Activated T-helper 1 cell treated with Interleukin-2 at 50 U/mL for 16 hours (primary cell): ENCODE measurements at regions not wholly inside any gene's neighbourhood (a gene's known extent, or its start where the extent isn't known, plus 50 kb on each side); places are given as distances from the start of the nearest gene placed in this dataset.
"Not testable (repeated sequence)": the region's sequence is repeated elsewhere in the genome, so short reads cannot be mapped to it uniquely, and the experiment has no call there.

Experiments
- DNase-seq: peaks from one replicate; pipeline ENCODE4 v3.0.0-alpha.2; 2020; ENCODE audit warnings: low read depth

DNA sequence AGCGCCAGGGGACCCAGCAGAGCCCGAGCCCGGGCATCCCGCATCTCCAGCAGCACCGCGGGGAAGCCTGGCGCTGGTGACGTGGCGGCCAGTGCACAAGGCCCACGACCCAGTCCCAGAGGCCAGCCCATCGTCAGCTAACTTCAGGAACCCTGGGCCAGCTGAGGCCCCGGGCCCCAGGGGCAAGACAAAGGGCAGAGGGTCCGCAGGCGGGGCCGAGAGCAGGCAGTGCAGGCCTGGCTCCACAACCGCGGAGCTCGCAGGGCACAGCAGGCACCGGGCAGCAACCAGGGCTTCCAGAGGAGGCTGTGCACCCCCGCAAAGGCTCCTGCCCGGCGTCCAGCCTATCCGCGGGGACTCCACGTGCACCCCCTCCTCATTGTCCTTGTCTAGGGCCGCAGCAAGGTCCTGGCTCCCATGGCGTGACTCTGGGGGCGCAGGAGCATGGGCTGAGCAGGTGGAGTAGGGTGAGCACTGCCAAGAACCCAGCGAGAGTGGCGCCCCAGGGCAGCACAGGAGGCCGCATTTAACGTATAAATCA is 352.5 kb downstream of the KCNJ18 start:
- DNase-seq, result not testable (repeated sequence)

DNA sequence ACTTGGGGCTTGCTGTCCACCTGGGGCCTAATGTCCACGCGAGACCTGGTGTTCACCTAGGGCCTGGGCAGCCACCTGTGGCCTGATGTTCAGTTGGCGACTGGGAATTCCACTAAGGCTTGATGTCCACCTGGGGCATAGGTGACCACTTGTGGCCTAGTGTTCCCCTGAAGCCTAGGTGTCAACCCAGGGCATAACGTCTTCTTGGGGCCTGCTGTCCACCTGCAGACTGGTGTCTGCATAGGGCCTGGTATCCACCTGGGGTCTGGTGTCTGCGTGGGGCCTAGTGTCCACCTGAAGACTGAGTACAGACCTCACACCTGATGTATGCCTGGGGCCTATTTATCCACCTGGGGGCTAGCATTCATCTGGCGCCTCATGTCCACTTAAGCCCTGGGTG is 355.2 kb downstream of the KCNJ18 start:
- DNase-seq, result not testable (repeated sequence)

GRCh38 chr17:22048226-22048625 is 355.9 kb downstream of the KCNJ18 start:
- not testable (repeated sequence) for DNase-seq

DNA sequence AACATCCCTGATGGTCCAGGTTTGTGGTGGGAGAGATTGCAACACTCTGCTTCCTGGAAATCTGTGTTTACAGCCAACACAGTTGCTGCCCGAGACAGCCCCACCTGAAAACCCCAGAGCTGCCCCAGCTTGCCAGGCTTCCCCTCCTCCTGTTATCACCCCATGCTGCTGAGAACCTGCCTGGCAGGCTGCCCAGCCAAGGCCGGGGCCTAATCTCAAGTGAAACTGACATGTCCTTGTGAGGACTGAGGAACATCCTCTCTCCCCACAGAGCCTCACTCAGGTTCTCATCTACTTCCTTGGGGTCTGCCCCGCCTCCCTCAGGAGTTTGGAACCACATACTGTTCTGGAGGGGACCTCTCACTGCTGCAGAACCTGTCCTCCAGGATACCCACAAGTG is 358.4 kb downstream of the KCNJ18 start:
- not testable (repeated sequence) for DNase-seq

DNA sequence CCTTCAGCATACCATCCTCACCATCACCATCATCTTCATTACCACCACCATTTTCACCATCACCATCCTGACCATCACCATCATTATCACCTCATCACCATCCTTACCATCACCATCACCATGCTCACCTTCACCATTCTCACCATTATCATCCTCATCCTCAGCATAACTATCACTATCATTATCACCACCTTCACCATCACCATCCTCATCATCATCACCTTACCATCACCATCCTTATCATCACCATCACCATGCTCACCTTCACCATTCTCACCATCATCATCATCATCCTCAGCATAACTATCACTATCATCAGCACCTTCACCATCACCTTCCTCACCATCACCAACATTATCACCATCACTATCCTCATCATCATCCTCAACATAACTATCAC is 360.4 kb downstream of the KCNJ18 start:
- not testable (repeated sequence) for DNase-seq

DNA sequence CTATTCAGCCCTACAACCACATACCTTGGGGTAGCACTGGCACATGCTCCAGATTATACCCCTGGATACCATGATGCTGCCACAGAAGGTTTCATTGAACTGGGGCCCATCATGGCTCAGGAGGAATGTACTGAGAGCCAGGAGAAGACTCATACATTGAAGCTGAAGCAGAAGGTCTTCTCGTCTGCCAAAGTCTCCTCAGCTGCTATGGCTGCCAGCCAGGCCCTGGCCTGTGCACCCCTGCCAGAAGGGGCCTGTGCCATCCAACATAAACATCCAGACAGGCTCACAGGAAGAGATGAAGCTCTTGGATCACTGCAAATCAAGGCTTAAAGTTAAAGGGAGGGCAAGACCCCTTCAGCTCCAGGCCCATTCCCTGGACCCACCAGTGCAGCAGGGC is 364.2 kb downstream of the KCNJ18 start:
- not testable (repeated sequence) for DNase-seq

GRCh38 chr17:22075918-22076317 is 383.6 kb downstream of the KCNJ18 start:
- DNase-seq, result not testable (repeated sequence)

- not testable (repeated sequence) for DNase-seq
These were observed 396.3 kb downstream of the KCNJ18 start for GRCh38 chr17:22088589-22088988.

DNA sequence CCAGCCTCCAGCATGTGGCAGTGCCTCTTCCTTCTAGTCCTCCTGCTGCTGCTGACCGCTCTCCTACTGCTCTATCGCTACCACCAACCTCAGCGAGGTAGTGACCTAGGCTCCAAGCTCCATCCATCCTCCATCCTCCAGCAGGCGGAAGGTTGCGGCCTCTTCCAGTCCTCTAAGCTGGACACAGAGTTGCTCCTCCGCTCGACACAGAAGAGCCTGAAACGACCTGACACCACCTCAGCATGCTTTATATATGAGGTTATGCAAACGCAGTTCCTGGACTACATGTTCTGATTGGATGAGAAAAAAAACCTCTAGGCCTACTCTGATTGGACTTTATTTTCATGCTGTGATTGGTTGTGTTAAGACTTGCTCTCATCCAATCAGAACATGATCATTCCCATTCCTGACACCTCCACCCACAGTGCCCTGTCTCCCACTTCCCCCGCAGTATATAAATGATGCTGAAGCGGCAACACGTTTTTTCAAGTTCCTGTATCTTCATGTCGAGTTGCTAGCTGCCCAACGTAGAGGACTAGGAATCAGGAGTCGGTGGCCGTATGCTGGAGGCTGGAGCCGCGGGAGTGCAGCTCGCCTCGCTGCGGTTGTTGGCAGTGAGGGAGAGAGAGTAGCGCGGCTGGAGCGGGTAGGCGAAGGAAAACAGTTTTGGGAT is 398.1 kb downstream of the KCNJ18 start:
- no peak for DNase-seq

DNA sequence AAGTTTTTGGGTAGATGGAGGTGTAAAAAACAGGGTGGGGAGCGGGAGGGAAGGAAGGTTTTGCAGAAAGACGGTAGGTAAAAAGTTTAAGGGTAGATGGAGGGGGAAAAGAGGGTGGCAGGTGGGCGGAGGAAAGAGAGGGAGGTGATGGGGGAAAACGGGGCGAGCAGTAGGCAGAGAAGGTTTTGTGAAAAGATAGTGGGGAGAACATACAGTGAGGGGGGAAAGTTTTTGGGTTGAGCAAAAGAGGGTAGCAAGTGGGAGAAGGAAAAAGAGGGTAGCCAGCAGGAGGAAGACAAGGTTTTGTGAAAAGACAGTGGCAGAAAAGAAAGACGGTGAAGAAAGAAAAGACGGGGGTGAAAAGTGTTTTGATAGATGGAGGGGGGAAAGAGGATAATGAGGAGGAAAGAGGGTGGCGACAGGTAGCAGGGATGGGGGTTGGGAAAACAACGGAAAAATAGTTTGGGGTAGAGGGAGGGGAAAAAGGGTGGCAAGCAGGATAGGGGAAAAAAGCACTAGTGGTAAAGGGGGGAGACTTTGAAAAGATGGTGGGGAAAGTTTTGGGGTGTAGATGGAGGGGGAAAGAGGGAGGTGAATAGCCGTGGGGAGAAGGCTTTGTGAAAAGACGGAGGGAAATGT is 398.8 kb downstream of the KCNJ18 start:
- DNase-seq, result not testable (repeated sequence)

DNA sequence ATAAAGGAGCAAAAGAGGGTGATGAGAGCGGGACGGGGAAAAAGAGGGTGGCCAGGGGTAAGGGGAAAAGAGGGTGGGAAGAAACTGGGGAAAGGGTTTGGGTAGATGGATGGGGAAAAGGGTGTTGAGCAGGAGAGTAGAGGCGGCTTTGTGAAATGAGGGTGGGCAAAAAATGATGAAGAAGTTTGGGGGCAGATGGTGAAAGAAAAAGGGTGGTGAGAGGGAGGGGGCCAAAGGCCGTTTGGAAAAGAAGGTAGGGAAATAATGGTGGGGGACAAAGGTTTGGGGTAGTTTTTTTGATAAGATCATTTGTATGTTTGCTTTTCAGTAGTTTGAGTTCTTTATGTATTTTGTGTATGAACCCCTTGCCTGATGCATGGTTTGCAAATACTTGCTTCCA is 399.5 kb downstream of the KCNJ18 start:
- DNase-seq, result not testable (repeated sequence)

- not testable (repeated sequence) for DNase-seq
These were observed 403.1 kb downstream of the KCNJ18 start for GRCh38 chr17:22095414-22095813.

DNA sequence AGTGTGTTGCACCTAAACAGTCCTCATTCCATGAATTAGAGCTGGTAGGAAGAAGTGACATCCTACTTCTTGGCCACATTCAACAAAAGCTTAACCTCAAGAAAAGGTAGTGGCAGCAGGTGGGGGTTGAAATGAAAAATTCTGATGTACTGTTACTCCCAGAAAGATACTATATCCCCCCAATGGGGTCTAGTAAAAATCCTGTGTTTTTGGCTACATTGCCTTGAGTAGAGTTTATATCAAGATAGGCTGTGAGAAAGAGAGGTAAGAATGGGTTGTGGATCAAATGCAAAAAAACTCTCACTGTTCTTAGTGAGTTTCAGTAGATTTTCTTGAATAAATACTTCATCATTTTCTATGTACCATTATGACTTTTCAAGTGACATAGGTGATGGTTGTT is 407.3 kb downstream of the KCNJ18 start:
- not testable (repeated sequence) for DNase-seq

DNA sequence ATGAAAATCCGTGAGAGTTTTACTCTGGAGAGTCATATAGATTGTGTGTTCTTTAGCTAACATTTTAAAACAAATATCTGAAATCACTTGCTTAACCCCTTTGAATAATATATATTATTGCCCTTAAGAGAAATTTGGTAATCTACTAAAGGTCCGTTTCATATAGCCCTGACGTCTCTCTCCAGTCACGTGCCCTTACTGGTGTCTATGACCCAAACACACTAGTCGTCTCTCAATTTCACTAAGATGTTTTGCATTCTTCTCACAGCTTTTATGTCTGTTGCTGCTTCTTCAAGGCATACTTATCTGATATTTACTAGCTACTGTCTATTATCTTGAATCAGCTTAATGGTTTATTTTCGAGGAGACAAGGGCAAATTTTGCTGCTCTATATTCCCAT is 409.9 kb downstream of the KCNJ18 start:
- DNase-seq, result no peak

DNA sequence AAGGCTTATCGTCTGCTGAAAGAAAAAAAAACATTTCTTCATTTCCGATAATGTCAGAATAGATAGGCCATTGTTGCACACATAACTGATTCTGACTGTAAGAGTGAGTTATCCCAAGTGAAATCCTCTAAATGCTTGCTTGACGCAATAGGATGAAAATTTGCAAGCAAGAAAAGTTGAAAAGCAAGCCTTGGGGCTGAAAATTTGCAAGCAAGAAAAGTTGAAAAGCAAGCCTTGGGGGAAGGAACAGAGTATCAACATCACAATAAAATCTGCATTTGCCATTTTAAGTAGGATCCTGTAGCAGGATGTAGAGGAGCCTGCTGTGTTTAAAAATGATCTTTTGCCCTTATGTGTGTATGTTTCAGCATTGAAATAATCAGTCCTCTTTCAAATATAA is 424.4 kb downstream of the KCNJ18 start:
- DNase-seq, result not testable (repeated sequence)

DNA sequence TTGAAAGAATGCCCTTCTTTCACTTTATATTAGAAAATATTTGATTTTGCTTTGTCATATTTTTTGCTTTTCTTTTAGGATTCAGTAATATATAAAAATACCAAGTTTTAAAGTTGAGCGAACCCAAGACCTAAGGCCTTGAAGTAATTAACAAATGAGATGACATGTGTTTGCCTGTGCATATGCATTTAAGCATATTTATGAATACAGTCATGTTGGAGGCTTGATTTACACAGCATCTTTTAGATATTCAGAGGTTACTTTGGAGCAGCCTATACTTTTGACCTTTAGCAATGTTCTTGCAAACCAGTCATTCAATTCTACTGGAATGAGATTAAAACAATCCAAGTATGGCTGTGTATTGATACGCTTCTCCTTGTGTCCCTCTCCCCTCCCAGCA is 425.1 kb downstream of the KCNJ18 start:
- not testable (repeated sequence) for DNase-seq

- not testable (repeated sequence) for DNase-seq
These were observed 426.7 kb downstream of the KCNJ18 start for GRCh38 chr17:22119016-22119415.

DNA sequence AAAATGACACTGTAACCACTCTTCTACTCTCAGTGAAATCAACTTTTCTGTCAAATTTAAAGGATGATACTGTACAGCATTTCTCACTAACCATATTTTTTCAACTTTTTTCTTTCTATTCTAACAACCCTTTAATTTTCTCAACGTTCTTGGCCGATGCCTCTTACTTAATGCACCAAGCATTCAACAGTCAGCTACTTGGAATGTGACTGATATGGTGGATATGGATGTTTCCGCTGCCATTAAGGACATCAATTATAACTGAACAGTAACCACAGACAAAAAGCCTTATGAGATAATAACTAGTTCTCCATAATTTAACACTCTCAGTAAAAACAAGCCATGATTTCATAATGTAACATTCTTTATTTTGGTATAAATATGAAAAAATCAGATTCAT is 427.4 kb downstream of the KCNJ18 start:
- DNase-seq, result not testable (repeated sequence)

DNA sequence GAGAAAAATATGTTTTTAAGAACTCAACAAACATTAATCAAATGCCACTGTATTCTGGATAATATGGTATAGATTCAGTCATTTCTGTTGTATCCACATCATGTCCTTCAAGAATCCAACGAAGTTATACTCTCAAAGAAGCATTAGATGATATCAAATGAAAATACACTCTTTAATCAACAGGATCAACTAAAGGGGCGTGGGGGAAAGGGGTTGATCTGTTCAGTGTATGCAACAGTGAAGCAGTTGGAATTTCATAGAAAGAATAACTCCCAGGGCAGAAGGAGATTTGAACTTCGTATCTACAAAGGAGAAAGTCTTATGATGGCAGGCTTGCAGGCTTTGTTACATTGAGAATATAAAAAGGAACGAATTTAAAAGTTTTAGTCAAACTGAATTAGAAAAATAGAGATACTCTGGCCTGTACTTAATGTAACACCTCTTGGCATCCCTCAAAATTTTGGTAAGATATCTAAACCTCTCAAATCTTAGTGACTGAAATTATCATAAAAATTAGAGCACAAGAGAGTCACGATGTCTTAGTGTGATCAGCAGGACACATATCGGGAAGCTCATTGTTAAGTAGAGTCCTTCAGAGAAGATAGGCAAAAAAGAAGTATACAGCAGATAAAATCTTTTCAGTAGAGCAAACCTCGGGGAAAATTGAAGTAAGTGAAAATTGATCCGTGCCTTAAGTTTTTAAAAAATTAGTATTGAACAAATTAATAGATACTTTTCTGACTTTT is 431.4 kb downstream of the KCNJ18 start:
- DNase-seq, result no peak

GRCh38 chr17:22128171-22128570 is 435.8 kb downstream of the KCNJ18 start:
- DNase-seq, result no peak

DNA sequence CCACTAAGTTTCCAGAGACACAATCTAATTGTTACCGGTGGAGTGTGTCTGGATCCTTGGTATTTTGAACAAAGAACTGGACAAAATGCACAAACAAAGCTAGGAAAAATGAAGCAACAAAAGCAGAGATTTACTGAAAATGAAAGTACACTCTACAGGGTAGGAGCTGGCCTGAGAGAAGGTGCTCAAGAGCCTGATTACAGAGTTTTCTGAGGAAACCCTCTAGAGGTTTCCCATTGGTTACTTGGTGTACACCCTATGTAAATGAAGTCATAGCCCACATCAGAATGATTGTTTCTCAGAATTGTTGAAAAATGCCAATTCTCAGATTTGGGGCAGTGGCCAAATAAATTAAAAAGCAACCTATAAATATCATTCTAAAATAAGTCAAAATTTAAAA is 436.4 kb downstream of the KCNJ18 start:
- no peak for DNase-seq

DNA sequence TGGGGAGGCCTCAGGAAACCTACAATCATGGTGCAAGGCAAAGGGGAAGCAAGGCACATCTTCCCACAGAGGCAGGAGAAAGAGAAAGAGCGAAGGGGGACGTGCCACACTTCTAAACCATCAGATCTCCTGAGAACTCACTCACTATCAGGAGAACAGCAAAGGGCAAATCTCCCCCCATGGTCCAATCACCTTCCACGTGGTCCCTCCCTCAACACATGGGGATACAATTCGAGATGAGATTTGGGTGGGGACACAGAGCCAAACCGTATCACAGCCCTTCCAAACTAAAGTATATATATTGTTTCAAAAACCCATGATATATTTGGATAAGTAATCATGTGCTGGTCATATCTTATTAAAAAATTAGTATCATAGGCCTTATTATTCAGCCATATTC is 437.6 kb downstream of the KCNJ18 start:
- DNase-seq, result not testable (repeated sequence)

- DNase-seq, result no peak
These were observed 439.4 kb downstream of the KCNJ18 start for GRCh38 chr17:22131740-22132139.
